ENCODE measurements at regions not wholly inside any gene's neighbourhood (a gene's known extent, or its start where the extent isn't known, plus 50 kb on each side); places are given as distances from the start of the nearest gene placed in this dataset.

GRCh38 chr5:125109293-125109692 is 362.9 kb upstream of the ZNF608 start:
- no peak overlapping the region for H3K27ac ChIP-seq (ENCODE audit: low read depth in 1 of 2, low read length in 1 of 2)
- no peak overlapping the region for H3K9ac ChIP-seq (ENCODE audit: insufficient read depth in 1 of 2, low read length in 2 of 2)
- H3K4me1 ChIP-seq (ENCODE audit: control insufficient read depth in 5 of 5, insufficient read depth in 5 of 5, low read length in 5 of 5): no peaks in the 10 kb centered on the region
- DNase-seq: no peak
- ATAC-seq (ENCODE audit: insufficient read depth, low FRiP score): no peak
- no peak overlapping the region for H3K4me3 ChIP-seq
- H3K9me3 ChIP-seq (ENCODE audit: control insufficient read depth in 4 of 4, insufficient read depth in 3 of 4, low read length in 3 of 4): no peaks in the 10 kb centered on the region
- TF ChIP-seq CTCF (IDR thresholded peaks at IDR 0.05; ENCODE audit: control extremely low read depth, extremely low read depth): no peak
- H3K36me3 ChIP-seq (ENCODE audit: control insufficient read depth in 4 of 4, insufficient read depth in 4 of 4, low read length in 4 of 4): no peaks in the 10 kb centered on the region
- no peaks in the 10 kb centered on the region for H3K27me3 ChIP-seq (ENCODE audit: control insufficient read depth in 3 of 3, insufficient read depth in 3 of 3, low read length in 2 of 3)

GRCh38 chr5:125109816-125110215 is 363.4 kb upstream of the ZNF608 start:
- no peak for ATAC-seq (ENCODE audit: insufficient read depth, low FRiP score)

GRCh38 chr5:125112196-125112595 is 365.8 kb upstream of the ZNF608 start:
- no peaks in the 10 kb centered on the region for H3K9me3 ChIP-seq (ENCODE audit: control insufficient read depth in 4 of 4, insufficient read depth in 3 of 4, low read length in 3 of 4)
- no peak overlapping the region for H3K4me3 ChIP-seq
- TF ChIP-seq CTCF (IDR thresholded peaks at IDR 0.05; ENCODE audit: control extremely low read depth, extremely low read depth): no peak
- no peaks in the 10 kb centered on the region for H3K4me1 ChIP-seq (ENCODE audit: control insufficient read depth in 5 of 5, insufficient read depth in 5 of 5, low read length in 5 of 5)
- no peak for DNase-seq
- no peaks in the 10 kb centered on the region for H3K36me3 ChIP-seq (ENCODE audit: control insufficient read depth in 4 of 4, insufficient read depth in 4 of 4, low read length in 4 of 4)
- no peak overlapping the region for H3K9ac ChIP-seq (ENCODE audit: insufficient read depth in 1 of 2, low read length in 2 of 2)
- H3K27ac ChIP-seq (ENCODE audit: low read depth in 1 of 2, low read length in 1 of 2): no peak overlapping the region
- no peaks in the 10 kb centered on the region for H3K27me3 ChIP-seq (ENCODE audit: control insufficient read depth in 3 of 3, insufficient read depth in 3 of 3, low read length in 2 of 3)
- no peak for ATAC-seq (ENCODE audit: insufficient read depth, low FRiP score)
- 86 to 95% methylated on average over 2 of the region's 2 CpGs for WGBS, 2 donors

More at GRCh38 chr5:125109816-125110215, 363.4 kb upstream of the ZNF608 start:
- Histone ChIP-seq H3K27me3 (ENCODE audit: control insufficient read depth in 3 of 3, insufficient read depth in 3 of 3, low read length in 2 of 3) (no peaks in the 10 kb centered on the region), H3K36me3 (ENCODE audit: control insufficient read depth in 4 of 4, insufficient read depth in 4 of 4, low read length in 4 of 4) (no peaks in the 10 kb centered on the region), H3K4me1 (ENCODE audit: control insufficient read depth in 5 of 5, insufficient read depth in 5 of 5, low read length in 5 of 5) (no peaks in the 10 kb centered on the region), H3K4me3 (no peak overlapping the region), H3K9ac (ENCODE audit: insufficient read depth in 1 of 2, low read length in 2 of 2) (no peak overlapping the region), H3K9me3 (ENCODE audit: control insufficient read depth in 4 of 4, insufficient read depth in 3 of 4, low read length in 3 of 4) (no peaks in the 10 kb centered on the region), H3K27ac (ENCODE audit: low read depth in 1 of 2, low read length in 1 of 2) (no peak overlapping the region)
- DNase-seq: no peak
- WGBS, 2 donors: 85 to 89% methylated on average over 1 of the region's 1 CpG
- no peak for TF ChIP-seq CTCF (IDR thresholded peaks at IDR 0.05; ENCODE audit: control extremely low read depth, extremely low read depth)

GRCh38 chr5:125113328-125113727 is 366.9 kb upstream of the ZNF608 start:
- TF ChIP-seq CTCF (IDR thresholded peaks at IDR 0.05; ENCODE audit: control extremely low read depth, extremely low read depth): no peak
- DNase-seq: no peak
- H3K36me3 ChIP-seq (ENCODE audit: control insufficient read depth in 4 of 4, insufficient read depth in 4 of 4, low read length in 4 of 4): no peaks in the 10 kb centered on the region
- 69 to 85% methylated on average over 2 of the region's 2 CpGs for WGBS, 2 donors
- no peak overlapping the region for H3K9ac ChIP-seq (ENCODE audit: insufficient read depth in 1 of 2, low read length in 2 of 2)
- no peak overlapping the region for H3K27ac ChIP-seq (ENCODE audit: low read depth in 1 of 2, low read length in 1 of 2)
- ATAC-seq (ENCODE audit: insufficient read depth, low FRiP score): no peak
- no peaks in the 10 kb centered on the region for H3K9me3 ChIP-seq (ENCODE audit: control insufficient read depth in 4 of 4, insufficient read depth in 3 of 4, low read length in 3 of 4)
- no peaks in the 10 kb centered on the region for H3K4me1 ChIP-seq (ENCODE audit: control insufficient read depth in 5 of 5, insufficient read depth in 5 of 5, low read length in 5 of 5)
- no peak overlapping the region for H3K4me3 ChIP-seq
- no peaks in the 10 kb centered on the region for H3K27me3 ChIP-seq (ENCODE audit: control insufficient read depth in 3 of 3, insufficient read depth in 3 of 3, low read length in 2 of 3)

Measured in lung (tissue), 11 donors.